GM13977 (cell line): ENCODE measurements at regions not wholly inside any gene's neighbourhood (a gene's known extent, or its start where the extent isn't known, plus 50 kb on each side); places are given as distances from the start of the nearest gene placed in this dataset.

ENCODE experiments used
- DNase-seq: peaks from one replicate; pipeline ENCODE4 v3.0.0; 2012; ENCODE audit warnings: low spot score
- CTCF ChIP-seq: IDR thresholded peaks from 2 replicates; pipeline ENCODE4 v1.5.1; 2012; ENCODE audit warnings: mild to moderate bottlenecking, control low read depth; ENCODE audit not compliant: insufficient read depth; ENCODE audit errors: extremely low read depth, missing control alignments
- in situ Hi-C: fragments of 300-500 bp; cut with MboI; formaldehyde crosslinking; loops from one replicate; pipeline ENCODE4 v1.12.0; 2022; ENCODE audit warnings: low sequenced_read_pairs, low pct_unique_long_range_greater_than_20kb, mixed read lengths, inconsistent platforms; ENCODE audit not compliant: unreplicated experiment

GRCh38 chr5:21263361-21263760 is 1275.4 kb upstream of the CDH18 start:
- no peak for DNase-seq
- TF ChIP-seq CTCF, result no peak
- in situ Hi-C loops, result no loop called here

GRCh38 chr5:21254161-21254560 is 1266.2 kb upstream of the CDH18 start:
- in situ Hi-C loops, result no loop called here
- DNase-seq, result no peak

GRCh38 chr5:21244982-21245381 is 1257.0 kb upstream of the CDH18 start:
- no peak for DNase-seq
- TF ChIP-seq CTCF, result no peak
- in situ Hi-C loops, result no loop called here

More at GRCh38 chr5:21254161-21254560, 1266.2 kb upstream of the CDH18 start:
- no peak for TF ChIP-seq CTCF

GRCh38 chr5:21238786-21239185 is 1250.8 kb upstream of the CDH18 start:
- in situ Hi-C loops, result no loop called here
- no peak for TF ChIP-seq CTCF
- no peak for DNase-seq

GRCh38 chr5:21237461-21237860 is 1249.5 kb upstream of the CDH18 start:
- in situ Hi-C loops, result no loop called here
- DNase-seq, result no peak
- no peak for TF ChIP-seq CTCF

GRCh38 chr5:21236971-21237427 is 1249.0 kb upstream of the CDH18 start:
- no peak for DNase-seq
- in situ Hi-C loops, result no loop called here
- no peak for TF ChIP-seq CTCF

- in situ Hi-C loops, result no loop called here
- TF ChIP-seq CTCF, result no peak
- DNase-seq, result no peak
Measured at GRCh38 chr5:21236104-21236503, 1248.1 kb upstream of the CDH18 start.
